ENCODE measurements at regions not wholly inside any gene's neighbourhood (a gene's known extent, or its start where the extent isn't known, plus 50 kb on each side); places are given as distances from the start of the nearest gene placed in this dataset.

DNA sequence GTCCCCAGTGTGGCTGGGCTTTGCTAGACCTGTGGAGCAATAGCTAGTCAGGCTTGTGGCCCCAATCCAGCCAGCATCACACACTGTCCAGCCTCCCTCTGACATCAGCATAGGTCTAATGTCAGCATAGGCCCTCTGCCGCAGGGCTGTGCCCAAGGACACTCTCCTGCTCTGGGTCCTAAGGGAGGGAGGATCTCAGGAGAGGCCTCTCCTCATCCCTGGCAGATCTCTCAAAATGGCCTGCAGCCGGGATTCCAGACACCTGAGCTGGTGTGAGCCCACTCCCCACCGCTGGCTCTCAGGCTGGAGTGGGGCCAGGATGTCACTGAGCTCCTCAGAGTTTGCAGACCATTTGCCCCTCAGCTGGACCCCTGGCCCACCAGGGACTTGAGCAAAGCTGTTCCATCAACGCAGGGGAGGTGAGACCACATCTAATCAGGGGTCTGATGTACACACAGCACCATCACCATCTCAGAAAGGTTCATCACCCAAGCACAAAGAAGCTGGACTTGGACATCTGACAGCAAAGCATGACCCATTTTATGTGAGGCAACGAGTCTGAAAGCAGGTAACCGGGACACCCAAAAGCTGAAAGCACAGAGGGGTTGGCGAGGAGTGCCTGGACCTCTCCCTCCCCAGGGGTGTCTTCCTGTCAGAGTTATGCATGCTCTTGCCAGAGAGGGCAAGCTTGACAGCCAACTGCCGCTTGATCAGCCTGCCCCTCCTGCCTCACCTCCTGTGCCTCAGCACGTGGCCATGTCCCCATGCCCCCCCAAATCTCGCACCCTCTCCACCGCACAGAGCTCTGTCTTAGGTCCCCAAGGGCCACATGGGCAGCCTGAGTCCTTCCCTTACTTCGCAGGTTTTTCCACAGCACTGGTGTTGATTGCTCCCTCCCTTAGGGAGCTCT is 69.7 kb upstream of the SEPTIN5 start:
- TF ChIP-seq, protein P1, sequence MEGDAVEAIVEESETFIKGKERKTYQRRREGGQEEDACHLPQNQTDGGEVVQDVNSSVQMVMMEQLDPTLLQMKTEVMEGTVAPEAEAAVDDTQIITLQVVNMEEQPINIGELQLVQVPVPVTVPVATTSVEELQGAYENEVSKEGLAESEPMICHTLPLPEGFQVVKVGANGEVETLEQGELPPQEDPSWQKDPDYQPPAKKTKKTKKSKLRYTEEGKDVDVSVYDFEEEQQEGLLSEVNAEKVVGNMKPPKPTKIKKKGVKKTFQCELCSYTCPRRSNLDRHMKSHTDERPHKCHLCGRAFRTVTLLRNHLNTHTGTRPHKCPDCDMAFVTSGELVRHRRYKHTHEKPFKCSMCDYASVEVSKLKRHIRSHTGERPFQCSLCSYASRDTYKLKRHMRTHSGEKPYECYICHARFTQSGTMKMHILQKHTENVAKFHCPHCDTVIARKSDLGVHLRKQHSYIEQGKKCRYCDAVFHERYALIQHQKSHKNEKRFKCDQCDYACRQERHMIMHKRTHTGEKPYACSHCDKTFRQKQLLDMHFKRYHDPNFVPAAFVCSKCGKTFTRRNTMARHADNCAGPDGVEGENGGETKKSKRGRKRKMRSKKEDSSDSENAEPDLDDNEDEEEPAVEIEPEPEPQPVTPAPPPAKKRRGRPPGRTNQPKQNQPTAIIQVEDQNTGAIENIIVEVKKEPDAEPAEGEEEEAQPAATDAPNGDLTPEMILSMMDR (IDR thresholded peaks at IDR 0.05; ENCODE audit: low read depth, low read length), result no peak
- no peak for TF ChIP-seq EZH2phosphoT487 (IDR thresholded peaks at IDR 0.05; ENCODE audit: low read depth)
